ENCODE measurements at regions not wholly inside any gene's neighbourhood (a gene's known extent, or its start where the extent isn't known, plus 50 kb on each side); places are given as distances from the start of the nearest gene placed in this dataset.

GRCh38 chr2:120554625-120555032 lies 181.0 kb upstream of the GLI2 start:
- TF ChIP-seq, protein P1, sequence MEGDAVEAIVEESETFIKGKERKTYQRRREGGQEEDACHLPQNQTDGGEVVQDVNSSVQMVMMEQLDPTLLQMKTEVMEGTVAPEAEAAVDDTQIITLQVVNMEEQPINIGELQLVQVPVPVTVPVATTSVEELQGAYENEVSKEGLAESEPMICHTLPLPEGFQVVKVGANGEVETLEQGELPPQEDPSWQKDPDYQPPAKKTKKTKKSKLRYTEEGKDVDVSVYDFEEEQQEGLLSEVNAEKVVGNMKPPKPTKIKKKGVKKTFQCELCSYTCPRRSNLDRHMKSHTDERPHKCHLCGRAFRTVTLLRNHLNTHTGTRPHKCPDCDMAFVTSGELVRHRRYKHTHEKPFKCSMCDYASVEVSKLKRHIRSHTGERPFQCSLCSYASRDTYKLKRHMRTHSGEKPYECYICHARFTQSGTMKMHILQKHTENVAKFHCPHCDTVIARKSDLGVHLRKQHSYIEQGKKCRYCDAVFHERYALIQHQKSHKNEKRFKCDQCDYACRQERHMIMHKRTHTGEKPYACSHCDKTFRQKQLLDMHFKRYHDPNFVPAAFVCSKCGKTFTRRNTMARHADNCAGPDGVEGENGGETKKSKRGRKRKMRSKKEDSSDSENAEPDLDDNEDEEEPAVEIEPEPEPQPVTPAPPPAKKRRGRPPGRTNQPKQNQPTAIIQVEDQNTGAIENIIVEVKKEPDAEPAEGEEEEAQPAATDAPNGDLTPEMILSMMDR (IDR thresholded peaks at IDR 0.05): no peak
- TF ChIP-seq POLR2A (IDR thresholded peaks at IDR 0.05) (no peak), POLR2AphosphoS5 (IDR thresholded peaks at IDR 0.05) (no peak)
